ENCODE measurements at regions not wholly inside any gene's neighbourhood (a gene's known extent, or its start where the extent isn't known, plus 50 kb on each side); places are given as distances from the start of the nearest gene placed in this dataset.

- no peak for TF ChIP-seq CTCF (IDR thresholded peaks at IDR 0.05)
- no peak for TF ChIP-seq POLR2A (IDR thresholded peaks at IDR 0.05)
Measured at GRCh38 chr6:125688138-125688537, 61.3 kb upstream of the HEY2 start.
